ENCODE measurements at regions not wholly inside any gene's neighbourhood (a gene's known extent, or its start where the extent isn't known, plus 50 kb on each side); places are given as distances from the start of the nearest gene placed in this dataset.
A peak's percentile ranks its signal among the peaks of the same experiment; 100 is the strongest.

- Histone ChIP-seq H3K36me3 (ENCODE audit: control insufficient read depth in 4 of 4, insufficient read depth in 4 of 4, low read length in 4 of 4) (no peaks in the 10 kb centered on the region), H3K4me3 (no peak overlapping the region), H3K9me3 (ENCODE audit: control insufficient read depth in 4 of 4, insufficient read depth in 3 of 4, low read length in 3 of 4) (no peaks in the 10 kb centered on the region), H3K4me1 (ENCODE audit: control insufficient read depth in 5 of 5, insufficient read depth in 5 of 5, low read length in 5 of 5) (no peaks in the 10 kb centered on the region), H3K9ac (ENCODE audit: insufficient read depth in 1 of 2, low read length in 2 of 2) (no peak overlapping the region), H3K27ac (ENCODE audit: low read depth in 1 of 2, low read length in 1 of 2) (no peak overlapping the region), H3K27me3 (ENCODE audit: control insufficient read depth in 3 of 3, insufficient read depth in 3 of 3, low read length in 2 of 3) (no peaks in the 10 kb centered on the region)
- ATAC-seq (ENCODE audit: insufficient read depth, low FRiP score) (no peak), DNase-seq (no peak)
- WGBS, 2 donors = 66% methylated on average over 2 of the region's 2 CpGs
- TF ChIP-seq, protein P1, sequence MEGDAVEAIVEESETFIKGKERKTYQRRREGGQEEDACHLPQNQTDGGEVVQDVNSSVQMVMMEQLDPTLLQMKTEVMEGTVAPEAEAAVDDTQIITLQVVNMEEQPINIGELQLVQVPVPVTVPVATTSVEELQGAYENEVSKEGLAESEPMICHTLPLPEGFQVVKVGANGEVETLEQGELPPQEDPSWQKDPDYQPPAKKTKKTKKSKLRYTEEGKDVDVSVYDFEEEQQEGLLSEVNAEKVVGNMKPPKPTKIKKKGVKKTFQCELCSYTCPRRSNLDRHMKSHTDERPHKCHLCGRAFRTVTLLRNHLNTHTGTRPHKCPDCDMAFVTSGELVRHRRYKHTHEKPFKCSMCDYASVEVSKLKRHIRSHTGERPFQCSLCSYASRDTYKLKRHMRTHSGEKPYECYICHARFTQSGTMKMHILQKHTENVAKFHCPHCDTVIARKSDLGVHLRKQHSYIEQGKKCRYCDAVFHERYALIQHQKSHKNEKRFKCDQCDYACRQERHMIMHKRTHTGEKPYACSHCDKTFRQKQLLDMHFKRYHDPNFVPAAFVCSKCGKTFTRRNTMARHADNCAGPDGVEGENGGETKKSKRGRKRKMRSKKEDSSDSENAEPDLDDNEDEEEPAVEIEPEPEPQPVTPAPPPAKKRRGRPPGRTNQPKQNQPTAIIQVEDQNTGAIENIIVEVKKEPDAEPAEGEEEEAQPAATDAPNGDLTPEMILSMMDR (IDR thresholded peaks at IDR 0.05; ENCODE audit: control extremely low read depth, extremely low read depth) = no peak
Measured at GRCh38 chr4:91838181-91838861, 465.4 kb upstream of the GRID2 start.

DNA sequence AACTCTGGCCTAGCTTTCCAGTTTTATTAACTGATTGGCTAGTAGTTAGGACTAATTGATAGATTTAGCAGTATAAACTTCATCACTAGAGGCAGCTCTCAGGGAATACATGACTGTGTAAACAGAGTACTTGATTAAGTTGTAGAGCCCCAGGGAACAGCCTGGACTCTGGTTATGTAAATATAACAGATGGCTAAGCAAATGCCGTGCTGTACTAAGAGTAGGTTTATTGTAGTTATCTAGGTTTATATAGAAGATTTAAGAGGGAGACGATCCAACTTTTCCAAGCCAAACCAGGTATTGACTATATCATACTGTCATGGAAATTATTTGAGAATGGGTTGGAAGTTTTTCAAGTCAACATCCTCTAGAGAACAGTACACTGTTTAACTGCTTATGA is 463.4 kb upstream of the GRID2 start:
- Histone ChIP-seq H3K27ac (ENCODE audit: low read depth in 1 of 2, low read length in 1 of 2) (no peak overlapping the region), H3K9me3 (ENCODE audit: control insufficient read depth in 4 of 4, insufficient read depth in 3 of 4, low read length in 3 of 4) (no peaks in the 10 kb centered on the region), H3K9ac (ENCODE audit: insufficient read depth in 1 of 2, low read length in 2 of 2) (no peak overlapping the region), H3K4me3 (no peak overlapping the region), H3K4me1 (ENCODE audit: control insufficient read depth in 5 of 5, insufficient read depth in 5 of 5, low read length in 5 of 5) (no peaks in the 10 kb centered on the region), H3K27me3 (ENCODE audit: control insufficient read depth in 3 of 3, insufficient read depth in 3 of 3, low read length in 2 of 3) (no peaks in the 10 kb centered on the region), H3K36me3 (ENCODE audit: control insufficient read depth in 4 of 4, insufficient read depth in 4 of 4, low read length in 4 of 4) (no peaks in the 10 kb centered on the region)
- TF ChIP-seq, protein P1 (IDR thresholded peaks at IDR 0.05; ENCODE audit: control extremely low read depth, extremely low read depth) = no peak
- no peak for ATAC-seq (ENCODE audit: insufficient read depth, low FRiP score)
- 54 to 80% methylated on average over 2 of the region's 2 CpGs for WGBS, 2 donors
- DNase-seq = peak in 1 of 3 donors; percentile 0

DNA sequence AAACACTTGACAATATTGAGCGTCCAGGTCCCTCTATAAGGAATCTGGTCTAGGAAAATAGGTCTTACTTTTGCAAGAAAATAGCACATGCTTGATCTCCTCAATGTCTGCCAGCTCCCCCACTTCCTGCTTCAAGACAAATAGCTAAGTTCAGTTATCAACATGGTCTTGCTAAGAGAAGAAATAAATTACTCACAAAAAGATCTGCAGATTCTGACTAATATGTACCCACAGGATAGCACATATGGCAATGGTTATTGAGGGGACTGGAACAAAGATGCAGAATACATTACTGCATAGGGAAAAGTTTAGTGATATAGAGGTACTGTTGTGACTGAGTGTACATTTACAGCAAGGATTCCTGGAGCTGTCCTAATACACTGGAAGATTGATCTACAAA is 457.5 kb upstream of the GRID2 start:
- no peak for DNase-seq
- H3K27me3 ChIP-seq (ENCODE audit: control insufficient read depth in 3 of 3, insufficient read depth in 3 of 3, low read length in 2 of 3) = no peaks in the 10 kb centered on the region
- H3K9me3 ChIP-seq (ENCODE audit: control insufficient read depth in 4 of 4, insufficient read depth in 3 of 4, low read length in 3 of 4) = peaks cover 0 to under 1% (median 0%) of the 10 kb centered on the region in 4 donors
- no peaks in the 10 kb centered on the region for H3K36me3 ChIP-seq (ENCODE audit: control insufficient read depth in 4 of 4, insufficient read depth in 4 of 4, low read length in 4 of 4)
- H3K9ac ChIP-seq (ENCODE audit: insufficient read depth in 1 of 2, low read length in 2 of 2) = no peak overlapping the region
- TF ChIP-seq, protein P1 (IDR thresholded peaks at IDR 0.05; ENCODE audit: control extremely low read depth, extremely low read depth) = no peak
- H3K27ac ChIP-seq (ENCODE audit: low read depth in 1 of 2, low read length in 1 of 2) = no peak overlapping the region
- WGBS, 2 donors = 74 to 95% methylated on average over 1 of the region's 1 CpG
- H3K4me3 ChIP-seq = no peak overlapping the region
- H3K4me1 ChIP-seq (ENCODE audit: control insufficient read depth in 5 of 5, insufficient read depth in 5 of 5, low read length in 5 of 5) = no peaks in the 10 kb centered on the region
- no peak for ATAC-seq (ENCODE audit: insufficient read depth, low FRiP score)

GRCh38 chr4:91851456-91851855 is 452.3 kb upstream of the GRID2 start:
- Histone ChIP-seq H3K9ac (ENCODE audit: insufficient read depth in 1 of 2, low read length in 2 of 2) (no peak overlapping the region), H3K4me1 (ENCODE audit: control insufficient read depth in 5 of 5, insufficient read depth in 5 of 5, low read length in 5 of 5) (no peaks in the 10 kb centered on the region), H3K27me3 (ENCODE audit: control insufficient read depth in 3 of 3, insufficient read depth in 3 of 3, low read length in 2 of 3) (no peaks in the 10 kb centered on the region), H3K4me3 (no peak overlapping the region), H3K36me3 (ENCODE audit: control insufficient read depth in 4 of 4, insufficient read depth in 4 of 4, low read length in 4 of 4) (no peaks in the 10 kb centered on the region), H3K27ac (ENCODE audit: low read depth in 1 of 2, low read length in 1 of 2) (no peak overlapping the region), H3K9me3 (ENCODE audit: control insufficient read depth in 4 of 4, insufficient read depth in 3 of 4, low read length in 3 of 4) (peaks cover 0 to 2% (median under 1%) of the 10 kb centered on the region in 4 donors)
- TF ChIP-seq, protein P1 (IDR thresholded peaks at IDR 0.05; ENCODE audit: control extremely low read depth, extremely low read depth) = no peak
- ATAC-seq (ENCODE audit: insufficient read depth, low FRiP score) = no peak
- no peak for DNase-seq
- 83 to 93% methylated on average over 4 of the region's 4 CpGs for WGBS, 2 donors
